IPS-NIHi11 (cell line): ENCODE measurements at regions not wholly inside any gene's neighbourhood (a gene's known extent, or its start where the extent isn't known, plus 50 kb on each side); places are given as distances from the start of the nearest gene placed in this dataset.
"Not testable (repeated sequence)": the region's sequence is repeated elsewhere in the genome, so short reads cannot be mapped to it uniquely, and the experiment has no call there.

Experiments
- DNase-seq: peaks from one replicate; pipeline ENCODE4 v3.0.0; 2012; ENCODE audit warnings: mixed read lengths, low spot score

- peak; percentile 68 for DNase-seq
These were observed 161.0 kb downstream of the SKIDA1 start for GRCh38 chr10:21364196-21365114.

- no peak for DNase-seq
These were observed 161.8 kb downstream of the SKIDA1 start for GRCh38 chr10:21363731-21364104.

GRCh38 chr10:21363092-21363730 is 162.3 kb downstream of the SKIDA1 start:
- DNase-seq: no peak

- no peak for DNase-seq
These were observed 166.3 kb downstream of the SKIDA1 start for GRCh38 chr10:21359202-21359601.

GRCh38 chr10:21355591-21356011 is 169.9 kb downstream of the SKIDA1 start:
- no peak for DNase-seq

GRCh38 chr10:21352886-21353285 is 172.6 kb downstream of the SKIDA1 start:
- DNase-seq: no peak

- DNase-seq: not testable (repeated sequence)
These were observed 173.9 kb downstream of the SKIDA1 start for GRCh38 chr10:21351594-21351993.

GRCh38 chr10:21349912-21350286 is 175.6 kb downstream of the SKIDA1 start:
- DNase-seq: no peak

- no peak for DNase-seq
These were observed 177.7 kb downstream of the SKIDA1 start for GRCh38 chr10:21347785-21348170.

GRCh38 chr10:21347043-21347784 is 178.3 kb downstream of the SKIDA1 start:
- DNase-seq: no peak

- no peak for DNase-seq
These were observed 182.4 kb downstream of the SKIDA1 start for GRCh38 chr10:21343087-21343486.

GRCh38 chr10:21342499-21342898 is 183.0 kb downstream of the SKIDA1 start:
- not testable (repeated sequence) for DNase-seq

- DNase-seq: no peak
These were observed 185.2 kb downstream of the SKIDA1 start for GRCh38 chr10:21340331-21340730.

- no peak for DNase-seq
These were observed 188.2 kb downstream of the SKIDA1 start for GRCh38 chr10:21337171-21337792.

GRCh38 chr10:21336476-21337170 is 188.9 kb downstream of the SKIDA1 start:
- peak; percentile 77 for DNase-seq

GRCh38 chr10:21334891-21335696 is 190.4 kb downstream of the SKIDA1 start:
- DNase-seq: no peak

GRCh38 chr10:21330628-21331020 is 194.9 kb downstream of the SKIDA1 start:
- no peak for DNase-seq

GRCh38 chr10:21329995-21330627 is 195.4 kb downstream of the SKIDA1 start:
- DNase-seq: no peak

- no peak for DNase-seq
These were observed 198.0 kb downstream of the SKIDA1 start for GRCh38 chr10:21327289-21327993.
